Stimulated activated CD4-positive, alpha-beta T cell treated with anti-CD3 and anti-CD28 coated beads, Interleukin-2, amount 100 ng/mL, for 48 hours (primary cell): ENCODE measurements at regions not wholly inside any gene's neighbourhood (a gene's known extent, or its start where the extent isn't known, plus 50 kb on each side); places are given as distances from the start of the nearest gene placed in this dataset.

Source experiments
- DNase-seq, 2 donors: peaks; one replicate each; pipeline ENCODE4 v3.0.0-alpha.2; 2020

DNA sequence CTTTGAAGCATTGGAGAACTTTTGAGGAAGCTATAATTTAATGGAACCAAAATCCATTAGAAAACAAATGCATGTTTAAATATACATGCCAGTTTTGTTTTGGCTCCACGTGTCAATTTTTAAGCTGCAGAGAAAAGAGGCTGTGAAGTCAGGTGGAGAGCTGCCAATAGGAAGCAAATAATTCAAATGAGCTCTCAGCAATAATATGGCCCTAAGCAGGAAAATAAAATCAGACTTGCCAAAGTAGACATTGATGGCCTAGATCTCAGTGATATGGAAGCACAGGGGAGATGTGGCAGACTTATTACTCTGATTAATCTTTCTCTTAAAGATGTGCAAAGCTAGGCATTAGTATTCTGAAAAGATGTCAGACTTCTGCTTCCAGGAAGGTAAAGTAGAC, 769.8 kb upstream of the NDST4 start:
- DNase-seq, result no peak

DNA sequence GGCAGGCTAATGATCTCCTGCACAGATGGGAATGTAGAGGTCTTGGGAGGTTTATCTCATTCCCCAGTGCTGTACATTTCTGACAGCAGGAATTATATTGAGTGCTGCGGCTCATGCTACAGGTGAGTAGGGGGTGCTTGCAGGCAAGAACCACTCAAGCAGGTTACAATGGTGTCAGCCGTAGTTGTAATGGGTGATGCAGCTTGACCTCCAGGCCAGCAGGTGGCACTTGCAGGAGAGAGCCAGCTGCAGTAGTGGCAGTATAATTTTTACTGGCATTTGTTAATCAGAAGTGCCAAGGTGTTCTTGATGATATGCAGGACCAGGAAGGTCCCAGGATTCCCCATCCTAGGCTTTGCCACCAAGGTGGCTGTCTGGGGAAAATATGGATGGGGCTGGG, 759.6 kb upstream of the NDST4 start:
- DNase-seq, result no peak

DNA sequence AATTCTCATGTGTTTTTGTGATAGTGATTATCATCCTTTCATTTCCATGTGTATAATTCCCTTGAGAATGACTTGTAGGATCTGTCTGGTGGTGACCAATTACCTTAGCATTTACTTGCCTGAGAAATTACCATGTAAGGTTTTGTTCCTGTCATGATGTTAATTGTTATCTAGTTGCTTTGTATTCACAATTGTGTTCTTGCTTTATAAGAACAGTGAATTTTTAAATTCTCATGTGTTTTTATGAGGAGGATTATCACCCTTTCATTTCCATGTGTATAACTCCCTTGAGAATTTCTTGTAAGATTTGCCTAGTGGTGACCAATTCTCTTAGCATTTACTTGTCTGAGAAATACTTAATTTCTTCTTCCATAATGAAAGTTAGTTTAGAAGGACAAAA, 758.2 kb upstream of the NDST4 start:
- no peak for DNase-seq

DNA sequence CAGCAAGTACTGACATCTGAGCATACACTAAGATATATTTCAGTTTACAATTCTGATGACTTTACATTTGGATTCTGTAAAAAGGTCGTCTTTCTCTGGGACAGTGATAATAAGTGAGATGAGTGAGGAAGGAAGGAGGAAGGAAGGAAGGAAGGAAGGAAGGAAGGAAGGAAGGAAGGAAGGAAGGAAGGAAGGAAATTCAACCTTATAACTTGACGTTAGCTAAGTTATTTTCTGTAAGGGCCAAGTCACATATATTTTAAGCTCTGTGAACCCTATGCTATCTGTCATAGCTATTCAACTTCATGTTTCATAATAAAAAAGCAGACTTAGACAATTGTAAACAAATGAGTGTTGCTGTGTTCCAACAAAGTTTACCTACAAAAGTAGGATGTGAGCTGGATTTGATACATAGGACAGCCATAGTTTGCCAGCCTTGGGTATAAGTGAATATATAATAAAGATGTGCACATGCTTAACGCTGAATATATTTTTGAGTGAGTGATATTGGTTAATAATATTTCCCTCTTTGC, 753.0 kb upstream of the NDST4 start:
- DNase-seq, result no peak

DNA sequence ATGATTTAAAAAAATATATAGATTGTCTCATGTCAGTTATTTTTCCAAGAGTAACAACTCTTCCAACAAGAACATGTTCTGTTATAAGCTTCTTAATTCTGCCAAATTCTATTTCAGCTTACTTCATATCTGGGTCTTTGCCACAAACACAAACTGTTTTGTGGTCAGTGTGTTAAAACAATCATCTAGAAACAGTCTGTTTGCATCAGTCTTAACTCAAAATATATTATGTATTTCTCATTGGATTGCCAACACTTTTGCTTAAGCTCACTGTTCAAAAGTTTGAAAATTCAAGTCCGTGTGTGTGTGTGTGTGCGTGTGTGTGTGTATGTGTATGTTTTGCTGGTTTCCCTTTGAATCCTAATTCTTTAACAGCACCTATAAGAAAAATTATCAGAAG, 752.3 kb upstream of the NDST4 start:
- no peak for DNase-seq

DNA sequence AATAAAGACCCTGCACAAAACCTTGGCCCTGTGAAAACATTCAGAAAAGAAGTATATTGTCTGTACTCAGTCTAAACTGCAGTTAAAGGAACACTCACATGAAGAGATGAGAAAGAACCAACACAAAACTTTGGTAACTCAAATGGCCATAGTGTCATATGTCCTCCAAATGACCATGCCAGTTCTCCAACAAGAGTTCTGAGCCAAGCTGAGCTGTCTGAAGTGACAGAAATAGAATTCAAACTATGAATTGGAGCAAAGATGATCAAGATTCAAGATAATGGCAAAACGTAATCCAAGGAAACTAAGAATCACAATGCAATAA, 739.3 kb upstream of the NDST4 start:
- no peak for DNase-seq

DNA sequence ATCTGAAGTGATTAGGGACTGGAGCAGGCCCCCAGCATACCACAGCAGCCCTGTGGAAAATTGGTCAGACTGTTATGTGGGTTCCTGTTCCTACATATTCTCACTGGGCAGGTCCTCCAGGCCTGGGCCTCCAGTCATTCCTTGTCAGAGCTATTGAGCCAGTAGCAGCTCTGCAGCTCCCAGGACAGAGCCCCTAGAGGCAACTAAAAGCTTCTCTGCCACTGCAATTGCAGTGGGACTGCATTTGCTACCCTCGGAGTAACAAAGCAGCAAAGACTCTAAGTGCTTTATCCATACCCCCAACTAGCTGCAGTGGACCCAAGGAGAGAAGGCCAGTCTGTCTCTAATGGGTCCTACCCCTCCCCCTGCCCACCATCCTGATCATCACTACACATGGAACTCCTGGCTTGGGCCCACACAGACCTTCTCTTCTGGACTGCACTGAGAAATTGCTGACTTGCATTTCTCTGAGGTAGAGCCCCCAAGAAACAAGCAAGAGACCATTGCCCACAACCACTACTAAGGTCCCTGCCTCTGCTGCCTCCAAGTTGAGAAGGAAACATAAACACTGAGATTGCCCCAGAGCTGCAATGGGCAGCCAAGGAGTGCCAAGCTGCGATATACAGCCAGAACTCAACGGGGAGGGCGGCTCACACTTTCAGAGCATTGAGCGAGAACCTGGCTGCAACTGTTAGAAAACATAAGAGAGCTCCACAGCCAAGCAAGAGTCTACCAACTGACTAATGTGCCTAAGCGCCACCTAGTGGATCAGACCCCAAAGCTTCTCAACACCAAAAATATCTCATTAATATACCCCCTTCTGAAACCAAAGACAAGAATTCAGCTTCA, 738.7 kb upstream of the NDST4 start:
- peak in 1 of 2 donors; percentile 4 for DNase-seq

DNA sequence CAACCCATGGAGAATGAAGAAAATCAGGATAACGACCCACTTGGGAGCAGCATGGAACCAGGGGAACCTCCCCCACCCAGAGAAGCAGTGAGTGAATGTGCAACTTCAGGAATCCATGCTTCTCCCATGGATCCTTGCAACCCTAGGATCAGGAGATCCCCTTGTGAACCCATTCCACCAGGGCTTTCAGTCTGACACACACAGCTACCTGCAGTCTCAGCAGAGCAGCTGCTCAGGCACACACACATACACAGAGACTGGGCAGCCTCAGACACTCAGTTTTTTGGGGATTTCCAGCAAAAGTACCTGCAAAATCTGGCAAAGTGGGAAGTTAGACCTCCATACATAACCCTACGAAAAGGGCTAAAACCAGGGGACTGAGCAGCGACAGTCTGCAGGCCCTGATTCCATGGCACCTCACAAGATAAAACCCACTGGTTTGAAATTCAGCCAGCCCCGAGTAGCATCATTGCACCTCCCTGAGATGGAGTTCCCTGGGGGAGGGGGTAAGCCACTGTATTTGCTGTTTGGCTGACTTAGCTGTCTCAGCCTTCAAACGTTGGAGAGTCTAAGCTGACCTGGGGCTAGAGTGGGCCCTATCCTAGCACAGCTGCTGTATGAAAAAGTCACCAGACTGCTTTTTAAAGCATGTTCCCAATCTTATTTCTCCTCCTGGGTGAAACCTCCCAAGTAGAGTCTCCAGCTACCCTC, 737.5 kb upstream of the NDST4 start:
- DNase-seq, result no peak

DNA sequence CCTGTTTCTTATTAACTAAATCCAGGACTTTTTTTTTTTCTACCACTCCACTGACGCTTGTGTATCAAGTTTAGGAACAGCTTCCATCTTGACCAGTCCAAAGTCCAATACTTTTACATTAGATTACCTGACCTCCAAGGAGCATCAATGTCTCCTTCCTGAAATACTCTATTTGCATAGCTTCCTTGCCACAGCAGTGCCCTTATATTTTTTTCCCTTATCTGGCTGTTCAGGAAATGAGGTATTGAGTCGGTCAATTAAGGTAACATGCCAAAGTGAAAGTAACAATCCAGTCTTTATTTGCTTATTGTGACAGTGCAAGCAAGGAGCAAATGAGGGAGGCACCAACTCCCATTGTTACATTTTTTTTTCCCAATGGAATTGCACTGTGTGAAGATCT, 730.8 kb upstream of the NDST4 start:
- no peak for DNase-seq

DNA sequence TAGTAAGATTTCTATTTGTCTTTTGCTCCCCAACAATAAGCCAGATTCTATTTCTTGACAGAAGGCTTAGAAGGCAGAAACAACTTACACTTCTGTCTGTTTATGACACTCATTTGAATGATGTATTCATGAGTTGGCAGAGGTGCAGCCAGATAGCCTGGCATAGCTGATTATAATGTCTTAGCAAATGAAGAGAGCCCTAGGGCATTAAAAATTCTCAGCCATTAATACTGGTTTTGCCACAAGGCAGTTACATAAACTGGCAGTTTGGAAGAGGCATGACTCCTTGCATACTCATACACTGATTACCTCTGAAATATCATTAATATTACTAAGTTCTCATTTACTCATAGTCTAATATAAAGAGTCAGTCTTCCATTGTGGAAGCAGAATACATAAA, 728.5 kb upstream of the NDST4 start:
- DNase-seq, result no peak

DNA sequence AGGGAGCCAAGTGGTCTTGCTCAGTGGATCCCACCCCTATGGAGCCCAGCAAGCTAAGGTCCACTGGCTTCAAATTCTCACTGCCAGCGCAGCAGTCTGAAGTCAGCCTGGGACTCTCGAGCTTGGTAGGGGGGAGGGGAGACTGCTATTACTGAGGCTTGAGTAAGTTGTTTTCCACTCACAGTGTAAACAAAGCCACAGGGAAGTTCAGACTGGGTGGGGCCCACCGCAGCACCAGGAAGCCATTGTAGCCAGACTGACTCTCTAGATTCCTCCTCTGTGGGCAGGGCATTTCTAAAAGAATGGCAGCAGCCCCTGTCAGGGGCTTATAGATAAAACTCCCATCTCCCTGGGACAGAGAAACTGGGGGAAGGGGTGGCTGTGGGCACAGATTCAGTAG, 721.0 kb upstream of the NDST4 start:
- no peak for DNase-seq

DNA sequence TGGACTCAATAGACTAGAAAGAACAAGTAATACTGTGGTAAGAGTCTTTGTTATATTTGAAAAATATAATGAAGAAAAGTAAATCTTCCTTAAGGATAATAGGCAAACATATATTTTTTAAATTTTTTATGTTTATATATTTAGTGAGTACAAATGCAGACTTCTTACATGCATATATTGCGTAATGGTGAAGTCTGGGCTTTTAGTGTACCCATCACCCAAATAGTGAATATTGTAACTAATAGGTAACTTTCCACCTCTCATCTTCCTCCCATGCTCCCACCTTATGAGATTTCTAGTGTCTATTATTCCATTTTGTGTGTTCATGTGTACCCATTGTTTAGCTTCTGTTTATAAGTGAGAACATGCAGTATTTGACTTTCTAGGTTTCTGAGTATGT, 711.2 kb upstream of the NDST4 start:
- no peak for DNase-seq

DNA sequence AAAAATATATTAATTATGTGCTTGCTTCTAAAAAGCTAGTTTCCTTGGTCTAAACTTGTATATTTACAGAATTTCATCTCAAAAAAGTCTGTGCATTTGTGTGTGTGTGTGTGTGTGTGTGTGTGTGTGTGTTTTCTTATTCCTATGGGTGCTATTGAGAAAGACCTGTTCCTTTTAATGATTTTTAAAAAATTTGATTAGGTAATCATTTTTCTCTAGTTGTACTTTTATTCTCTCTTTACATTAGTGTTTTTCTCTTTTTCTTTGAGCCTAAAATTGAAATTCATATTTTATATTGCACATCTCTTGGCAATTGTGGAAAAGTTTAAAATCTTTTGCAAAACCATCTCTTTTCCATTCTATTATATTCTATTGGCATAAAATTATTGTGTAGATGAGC, 690.4 kb upstream of the NDST4 start:
- no peak for DNase-seq

DNA sequence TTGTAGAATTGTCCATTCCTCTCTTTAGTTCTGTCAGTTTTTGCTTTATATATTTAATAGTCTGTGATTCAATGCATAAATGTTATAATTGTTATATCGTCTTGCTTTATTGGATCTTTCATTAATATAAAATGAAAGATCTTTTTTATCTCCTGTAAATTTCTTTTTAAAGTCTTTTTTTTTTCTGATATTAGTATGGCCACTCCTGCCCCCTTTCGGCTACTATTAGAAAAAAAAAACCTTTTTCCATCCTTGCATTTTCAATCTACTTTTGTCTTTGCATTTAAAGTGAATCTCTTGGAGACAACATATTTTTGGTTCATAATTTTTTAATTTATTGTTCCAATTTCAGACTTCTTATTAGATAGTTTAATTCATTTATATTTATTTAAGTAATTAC, 677.4 kb upstream of the NDST4 start:
- no peak for DNase-seq

DNA sequence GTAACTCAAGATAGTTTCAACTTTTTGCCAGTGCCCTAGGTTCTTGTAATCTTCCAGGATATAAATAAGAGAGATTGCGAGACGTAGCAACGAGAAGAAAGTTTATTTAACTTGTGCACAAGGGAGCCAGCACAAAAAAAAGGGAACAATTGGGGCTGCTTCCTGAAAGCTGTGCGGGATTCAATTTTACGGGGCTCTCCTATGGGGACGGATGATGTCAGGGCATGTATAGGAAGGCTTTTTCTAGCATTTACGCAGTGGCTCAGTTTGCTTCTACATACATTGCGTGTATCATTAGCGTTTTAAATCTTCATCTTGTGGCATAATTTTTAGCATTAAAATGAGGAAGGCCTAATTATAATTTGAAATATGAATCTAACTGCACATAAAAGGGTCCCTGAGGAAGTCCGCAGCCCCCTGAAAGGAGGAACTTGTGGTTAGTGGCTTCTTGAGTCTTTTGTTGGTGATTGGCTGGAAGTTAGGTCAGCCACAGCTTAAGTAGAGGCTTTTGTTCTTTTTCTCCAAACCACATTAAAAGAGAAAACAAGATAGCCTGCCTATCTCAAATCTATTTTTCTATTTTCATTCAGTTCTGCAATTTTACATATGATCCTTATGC, 668.2 kb upstream of the NDST4 start:
- DNase-seq, result no peak

DNA sequence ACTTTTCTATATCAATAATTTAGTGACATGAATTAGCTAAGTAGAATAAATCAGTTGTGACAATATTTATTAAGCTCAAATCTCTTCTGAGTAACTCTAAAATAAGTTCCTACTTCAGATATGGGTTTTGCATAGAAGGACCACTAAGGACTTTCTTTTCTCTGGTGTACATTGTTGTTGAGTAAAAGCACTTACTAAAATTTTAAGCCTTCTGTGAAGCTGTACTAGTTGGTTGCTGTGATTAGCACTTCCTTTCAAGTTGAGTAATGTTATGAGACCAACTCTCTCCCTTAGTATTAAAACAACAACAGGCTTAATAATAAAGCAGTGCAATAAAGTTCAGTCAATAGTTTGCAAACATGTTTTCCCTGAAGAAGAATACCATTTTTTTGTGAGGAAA, 667.4 kb upstream of the NDST4 start:
- no peak for DNase-seq

DNA sequence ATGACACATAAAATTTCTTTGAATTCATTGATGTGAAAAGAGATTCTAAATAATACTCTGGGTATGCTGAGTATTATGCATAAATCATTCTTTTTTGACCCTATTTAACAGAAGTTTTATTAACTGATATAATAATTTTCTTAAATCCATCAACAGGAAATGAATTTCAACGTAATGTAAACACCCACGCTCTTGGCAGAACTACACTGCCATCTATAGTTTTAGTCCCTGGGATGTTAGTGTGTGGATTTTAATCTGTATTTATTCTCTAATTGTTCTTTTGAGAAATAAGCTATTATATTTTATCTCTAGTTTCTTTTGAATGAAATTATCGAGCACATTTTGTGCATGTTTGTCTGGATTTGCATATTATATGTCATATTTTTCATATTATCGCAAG, 666.8 kb upstream of the NDST4 start:
- DNase-seq, result no peak

DNA sequence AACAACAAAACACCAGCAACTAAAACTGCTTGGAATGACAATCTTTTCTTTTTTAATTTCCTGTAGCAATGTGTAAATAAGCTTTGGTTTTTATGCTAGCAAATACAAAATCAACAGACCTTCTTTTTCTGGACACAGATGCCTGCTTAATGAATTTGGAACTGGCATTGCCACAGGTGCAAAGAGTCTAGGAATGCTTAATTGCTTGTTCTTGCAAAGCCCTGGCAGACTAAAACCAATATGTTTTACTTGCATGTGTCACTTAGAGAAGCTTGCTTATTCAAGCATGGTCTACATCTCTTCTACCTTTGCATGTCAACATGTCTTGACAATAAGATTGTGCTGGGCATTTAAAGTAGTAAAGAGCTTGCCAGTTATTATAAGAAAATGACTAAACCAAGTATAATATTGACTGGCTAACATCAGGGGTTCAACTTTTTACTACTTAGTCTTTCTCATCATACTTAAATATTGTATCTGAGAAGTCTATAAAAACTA, 656.7 kb upstream of the NDST4 start:
- no peak for DNase-seq

DNA sequence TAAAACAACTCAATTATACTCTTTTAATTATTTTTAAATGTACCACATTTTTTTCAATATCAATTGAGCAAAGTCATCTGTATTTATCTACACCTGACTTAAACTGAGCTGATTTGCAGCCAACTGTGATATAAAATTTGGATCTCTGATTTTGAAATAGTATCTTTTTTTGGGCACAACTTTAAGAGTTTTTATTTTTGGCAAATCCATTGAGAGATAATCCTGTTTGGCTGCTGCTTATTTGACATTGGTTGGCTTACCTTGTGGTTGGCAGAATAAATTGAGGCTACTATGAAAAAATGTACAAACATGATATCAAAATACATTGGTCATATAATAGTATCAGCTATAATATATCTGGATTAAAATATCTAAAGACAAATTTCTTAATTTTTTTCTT, 656.0 kb upstream of the NDST4 start:
- no peak for DNase-seq

DNA sequence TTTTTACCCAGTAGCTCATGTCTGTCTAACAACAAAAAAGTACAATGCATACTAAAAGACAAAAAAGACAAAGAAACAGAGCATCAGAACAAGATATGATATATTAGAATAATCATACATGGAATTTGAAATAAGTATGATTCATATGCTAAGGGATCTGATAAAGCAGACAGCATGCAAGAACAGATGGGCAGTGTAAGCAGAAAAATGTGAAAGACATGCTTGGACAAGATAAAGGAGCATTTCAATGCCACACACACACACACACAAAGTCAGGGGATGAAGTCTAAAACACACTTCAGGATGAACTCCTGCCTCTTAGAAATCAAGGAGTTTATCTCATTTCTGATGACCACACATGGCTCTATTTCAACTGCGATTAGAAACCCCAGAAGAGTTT, 649.6 kb upstream of the NDST4 start:
- DNase-seq, result no peak

DNA sequence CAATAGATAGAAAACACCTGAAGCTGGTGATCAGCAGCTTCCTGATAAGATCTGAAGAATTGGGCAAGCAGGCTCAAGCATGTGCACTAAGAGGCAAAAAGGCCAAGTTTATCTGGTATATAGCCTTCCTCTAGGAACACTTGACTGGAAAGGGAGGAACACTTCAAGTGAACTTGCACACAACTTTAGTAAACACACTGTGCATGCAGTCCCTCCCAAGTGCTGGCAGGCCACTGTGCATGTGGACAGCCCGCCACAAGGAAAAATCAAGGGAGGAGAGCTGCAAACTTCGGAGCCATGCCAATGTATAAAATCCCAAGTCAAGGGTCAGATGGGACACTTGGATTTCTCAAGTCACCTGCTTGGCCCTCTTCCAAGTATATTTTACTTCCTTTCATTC, 645.8 kb upstream of the NDST4 start:
- DNase-seq, result no peak

DNA sequence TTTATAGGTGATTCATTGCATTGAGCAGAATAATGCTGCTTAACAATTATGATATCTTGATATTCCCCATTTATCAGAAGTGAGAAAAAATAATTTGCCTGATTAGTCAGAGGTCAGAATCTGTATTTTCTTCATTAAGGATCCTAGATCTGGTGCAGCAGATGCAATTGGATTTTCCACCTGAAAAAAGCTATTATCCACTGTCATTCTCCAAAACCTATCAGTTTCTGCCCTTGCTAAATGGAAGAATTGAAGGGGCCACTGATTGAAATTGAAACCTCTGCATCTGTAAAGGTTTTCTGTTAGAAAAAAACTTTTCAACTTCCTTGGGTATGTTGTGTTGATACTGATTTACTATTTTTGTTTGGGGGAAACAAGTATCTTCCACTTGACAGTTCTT, 636.0 kb upstream of the NDST4 start:
- no peak for DNase-seq

DNA sequence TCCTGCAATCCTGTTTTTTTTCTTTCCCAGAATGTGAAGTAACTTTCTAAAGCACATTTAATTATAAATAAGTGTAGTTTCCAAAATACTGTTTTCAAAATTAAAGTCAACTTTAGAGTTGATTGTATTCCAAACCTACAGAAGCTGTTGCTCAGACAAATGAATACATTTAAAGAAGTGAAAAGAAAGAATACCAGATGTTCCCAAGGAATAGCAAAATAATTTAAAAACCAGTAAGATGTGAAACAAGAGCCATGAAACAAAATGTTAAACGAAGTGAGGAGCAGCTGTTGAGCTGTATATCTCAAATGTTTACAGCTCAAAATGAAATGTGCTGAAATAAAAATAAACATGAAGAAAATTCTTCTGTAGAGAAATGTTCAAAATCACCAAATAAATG, 627.4 kb upstream of the NDST4 start:
- DNase-seq, result no peak

DNA sequence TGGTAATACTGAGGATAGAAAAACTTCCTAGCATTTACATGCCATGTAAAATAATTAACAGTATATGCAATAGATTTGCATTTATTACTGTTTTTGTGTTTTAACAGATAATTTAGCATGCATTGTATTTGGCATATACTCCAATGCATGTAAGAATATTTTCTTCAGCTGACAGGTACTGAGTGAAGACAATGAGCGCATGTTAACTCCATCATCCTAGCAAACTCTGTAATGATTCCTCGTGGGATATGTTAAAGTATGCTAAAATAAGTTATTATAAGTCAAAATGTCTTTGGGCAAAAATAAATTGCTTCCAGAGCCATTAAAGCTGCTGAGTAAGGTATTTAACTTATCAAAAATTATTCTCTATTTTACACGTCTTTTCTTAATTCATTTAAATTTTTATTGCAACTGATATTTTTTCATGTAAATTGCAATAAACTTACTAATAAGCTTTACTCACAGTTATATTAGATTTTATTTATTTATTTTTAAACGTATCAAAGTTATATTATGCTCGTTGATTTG, 616.4 kb upstream of the NDST4 start:
- no peak for DNase-seq
